GM03348 (cell line): ENCODE measurements at regions not wholly inside any gene's neighbourhood (a gene's known extent, or its start where the extent isn't known, plus 50 kb on each side); places are given as distances from the start of the nearest gene placed in this dataset.

Experiments used
- DNase-seq: peaks from one replicate; pipeline ENCODE4 v3.0.0; 2012; ENCODE audit warnings: low spot score

- no peak for DNase-seq
Measured at GRCh38 chr6:165876588-165876987, 213.5 kb upstream of the PDE10A start.

GRCh38 chr6:165875946-165876345 is 212.9 kb upstream of the PDE10A start:
- no peak for DNase-seq

GRCh38 chr6:165873976-165874375 is 210.9 kb upstream of the PDE10A start:
- no peak for DNase-seq

GRCh38 chr6:165872811-165873210 is 209.8 kb upstream of the PDE10A start:
- DNase-seq, result no peak

- DNase-seq, result no peak
Measured at GRCh38 chr6:165872311-165872710, 209.3 kb upstream of the PDE10A start.

- DNase-seq, result no peak
Measured at GRCh38 chr6:165871571-165871970, 208.5 kb upstream of the PDE10A start.

- no peak for DNase-seq
Measured at GRCh38 chr6:165869526-165869925, 206.5 kb upstream of the PDE10A start.

- no peak for DNase-seq
Measured at GRCh38 chr6:165864925-165865324, 201.9 kb upstream of the PDE10A start.

GRCh38 chr6:165864218-165864617 is 201.2 kb upstream of the PDE10A start:
- no peak for DNase-seq

- DNase-seq, result no peak
Measured at GRCh38 chr6:165863801-165864200, 200.8 kb upstream of the PDE10A start.

- no peak for DNase-seq
Measured at GRCh38 chr6:165862813-165863212, 199.8 kb upstream of the PDE10A start.

- DNase-seq, result no peak
Measured at GRCh38 chr6:165861226-165861625, 198.2 kb upstream of the PDE10A start.

- DNase-seq, result no peak
Measured at GRCh38 chr6:165858586-165858985, 195.5 kb upstream of the PDE10A start.

- DNase-seq, result no peak
Measured at GRCh38 chr6:165855856-165856255, 192.8 kb upstream of the PDE10A start.

- no peak for DNase-seq
Measured at GRCh38 chr6:165854863-165855593, 192.0 kb upstream of the PDE10A start.

- no peak for DNase-seq
Measured at GRCh38 chr6:165854061-165854862, 191.2 kb upstream of the PDE10A start.

GRCh38 chr6:165852676-165853075 is 189.6 kb upstream of the PDE10A start:
- DNase-seq, result no peak

GRCh38 chr6:165850434-165851019 is 187.5 kb upstream of the PDE10A start:
- peak; percentile 87 for DNase-seq

- no peak for DNase-seq
Measured at GRCh38 chr6:165849534-165850430, 186.7 kb upstream of the PDE10A start.

GRCh38 chr6:165848086-165848426 is 185.0 kb upstream of the PDE10A start:
- no peak for DNase-seq

GRCh38 chr6:165847407-165848085 is 184.5 kb upstream of the PDE10A start:
- no peak for DNase-seq
